Ovary (tissue), 3 donors: ENCODE measurements at regions not wholly inside any gene's neighbourhood (a gene's known extent, or its start where the extent isn't known, plus 50 kb on each side); places are given as distances from the start of the nearest gene placed in this dataset.

Source experiments
- POLR2A ChIP-seq: fragments of 450-650 bp; IDR thresholded peaks from one replicate; pipeline ENCODE4 v1.6.1; 2017; ENCODE audit warnings: antibody characterized with exemption, mild to moderate bottlenecking, moderate library complexity
- TF ChIP-seq, protein P1 (sequence below), 3 donors: fragments of 450-650 bp in 2 of 3; fragments of 200-600 bp in 1 of 3; IDR thresholded peaks; one replicate each; pipeline versions ENCODE4 v1.5.1 to v1.8.0; 2016 to 2022; ENCODE audit warnings: antibody characterized with exemption in 3 of 3, mild to moderate bottlenecking in 1 of 3
- donor health status: DM: no; HTN: no; CAD: no.

DNA sequence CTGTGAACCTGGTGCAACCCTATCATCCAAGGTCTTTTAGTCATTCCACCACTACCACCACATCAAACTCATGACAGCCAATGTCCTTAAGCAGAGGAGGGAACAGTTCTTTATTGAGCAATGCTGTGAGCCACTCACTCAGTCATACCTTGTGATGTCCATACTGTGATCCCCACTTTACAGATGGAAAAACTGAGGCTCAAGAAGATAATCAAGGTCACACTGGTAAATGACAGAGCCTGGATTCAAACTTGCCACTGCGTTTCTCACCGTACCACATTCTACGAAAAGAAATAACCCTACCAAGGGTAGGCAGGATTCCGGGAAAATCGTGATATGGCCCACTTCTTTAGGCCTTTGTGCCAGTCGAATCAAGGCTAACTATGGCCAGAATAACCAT is 172.6 kb downstream of the CCT6B start:
- TF ChIP-seq POLR2A: no peak
- TF ChIP-seq, protein P1, sequence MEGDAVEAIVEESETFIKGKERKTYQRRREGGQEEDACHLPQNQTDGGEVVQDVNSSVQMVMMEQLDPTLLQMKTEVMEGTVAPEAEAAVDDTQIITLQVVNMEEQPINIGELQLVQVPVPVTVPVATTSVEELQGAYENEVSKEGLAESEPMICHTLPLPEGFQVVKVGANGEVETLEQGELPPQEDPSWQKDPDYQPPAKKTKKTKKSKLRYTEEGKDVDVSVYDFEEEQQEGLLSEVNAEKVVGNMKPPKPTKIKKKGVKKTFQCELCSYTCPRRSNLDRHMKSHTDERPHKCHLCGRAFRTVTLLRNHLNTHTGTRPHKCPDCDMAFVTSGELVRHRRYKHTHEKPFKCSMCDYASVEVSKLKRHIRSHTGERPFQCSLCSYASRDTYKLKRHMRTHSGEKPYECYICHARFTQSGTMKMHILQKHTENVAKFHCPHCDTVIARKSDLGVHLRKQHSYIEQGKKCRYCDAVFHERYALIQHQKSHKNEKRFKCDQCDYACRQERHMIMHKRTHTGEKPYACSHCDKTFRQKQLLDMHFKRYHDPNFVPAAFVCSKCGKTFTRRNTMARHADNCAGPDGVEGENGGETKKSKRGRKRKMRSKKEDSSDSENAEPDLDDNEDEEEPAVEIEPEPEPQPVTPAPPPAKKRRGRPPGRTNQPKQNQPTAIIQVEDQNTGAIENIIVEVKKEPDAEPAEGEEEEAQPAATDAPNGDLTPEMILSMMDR (IDR thresholded peaks at IDR 0.05): no peak
